GM13976 (cell line): ENCODE measurements at regions not wholly inside any gene's neighbourhood (a gene's known extent, or its start where the extent isn't known, plus 50 kb on each side); places are given as distances from the start of the nearest gene placed in this dataset.
"Not testable (repeated sequence)": the region's sequence is repeated elsewhere in the genome, so short reads cannot be mapped to it uniquely, and the experiment has no call there.

Experiments used
- DNase-seq: peaks from one replicate; pipeline ENCODE4 v3.0.0; 2012; ENCODE audit warnings: low spot score
- in situ Hi-C: fragments of 300-500 bp; cut with MboI; formaldehyde crosslinking; loops from one replicate; pipeline ENCODE4 v1.12.0; 2022; ENCODE audit warnings: low sequenced_read_pairs, mixed read lengths, inconsistent platforms; ENCODE audit not compliant: unreplicated experiment
- TF ChIP-seq, protein P1 (sequence below): IDR thresholded peaks from 2 replicates; pipeline ENCODE4 v1.5.1; 2012; ENCODE audit warnings: borderline replicate concordance, mild to moderate bottlenecking; ENCODE audit not compliant: insufficient read depth; ENCODE audit errors: extremely low read depth, missing control alignments, control extremely low read depth

DNA sequence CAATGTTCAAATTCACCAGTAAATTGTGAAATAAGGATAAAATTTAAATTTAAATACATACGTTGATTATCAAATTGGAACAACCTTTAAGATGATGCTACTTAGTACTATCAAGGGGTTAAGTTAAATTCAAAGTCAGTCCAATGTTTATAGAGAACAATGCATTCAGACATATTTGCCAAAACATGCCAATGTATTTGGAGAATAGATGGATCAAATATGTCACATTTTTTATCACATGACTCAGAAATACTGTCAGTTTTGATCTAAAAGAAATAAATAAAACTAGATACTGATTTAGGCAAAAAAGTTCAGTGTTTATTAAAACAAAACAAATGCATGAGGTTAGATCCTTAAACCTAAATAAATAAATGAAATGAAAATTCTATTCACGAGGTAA, 281.2 kb downstream of the SLITRK5 start:
- in situ Hi-C loops = no loop called here
- no peak for DNase-seq
- TF ChIP-seq, protein P1, sequence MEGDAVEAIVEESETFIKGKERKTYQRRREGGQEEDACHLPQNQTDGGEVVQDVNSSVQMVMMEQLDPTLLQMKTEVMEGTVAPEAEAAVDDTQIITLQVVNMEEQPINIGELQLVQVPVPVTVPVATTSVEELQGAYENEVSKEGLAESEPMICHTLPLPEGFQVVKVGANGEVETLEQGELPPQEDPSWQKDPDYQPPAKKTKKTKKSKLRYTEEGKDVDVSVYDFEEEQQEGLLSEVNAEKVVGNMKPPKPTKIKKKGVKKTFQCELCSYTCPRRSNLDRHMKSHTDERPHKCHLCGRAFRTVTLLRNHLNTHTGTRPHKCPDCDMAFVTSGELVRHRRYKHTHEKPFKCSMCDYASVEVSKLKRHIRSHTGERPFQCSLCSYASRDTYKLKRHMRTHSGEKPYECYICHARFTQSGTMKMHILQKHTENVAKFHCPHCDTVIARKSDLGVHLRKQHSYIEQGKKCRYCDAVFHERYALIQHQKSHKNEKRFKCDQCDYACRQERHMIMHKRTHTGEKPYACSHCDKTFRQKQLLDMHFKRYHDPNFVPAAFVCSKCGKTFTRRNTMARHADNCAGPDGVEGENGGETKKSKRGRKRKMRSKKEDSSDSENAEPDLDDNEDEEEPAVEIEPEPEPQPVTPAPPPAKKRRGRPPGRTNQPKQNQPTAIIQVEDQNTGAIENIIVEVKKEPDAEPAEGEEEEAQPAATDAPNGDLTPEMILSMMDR = no peak

DNA sequence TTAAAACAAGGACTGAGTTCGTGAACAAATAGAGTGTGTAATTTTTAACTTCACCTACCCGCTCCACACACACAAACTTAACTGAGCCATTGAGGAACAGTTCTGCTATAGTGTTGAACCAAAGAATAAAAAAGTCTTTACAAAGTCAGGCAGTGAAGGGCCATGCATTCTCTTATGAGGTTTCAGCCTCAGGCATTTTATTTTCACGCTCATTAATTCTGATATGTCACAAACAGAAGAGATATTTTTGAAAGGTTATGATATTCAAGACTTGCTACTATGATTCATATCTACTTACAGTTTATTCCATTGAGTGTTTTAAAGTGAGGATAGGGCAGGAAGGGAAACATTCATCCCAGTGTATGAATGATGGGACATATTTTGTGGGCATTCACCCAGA, 282.2 kb downstream of the SLITRK5 start:
- in situ Hi-C loops = no loop called here
- TF ChIP-seq, protein P1 = no peak
- DNase-seq = no peak

DNA sequence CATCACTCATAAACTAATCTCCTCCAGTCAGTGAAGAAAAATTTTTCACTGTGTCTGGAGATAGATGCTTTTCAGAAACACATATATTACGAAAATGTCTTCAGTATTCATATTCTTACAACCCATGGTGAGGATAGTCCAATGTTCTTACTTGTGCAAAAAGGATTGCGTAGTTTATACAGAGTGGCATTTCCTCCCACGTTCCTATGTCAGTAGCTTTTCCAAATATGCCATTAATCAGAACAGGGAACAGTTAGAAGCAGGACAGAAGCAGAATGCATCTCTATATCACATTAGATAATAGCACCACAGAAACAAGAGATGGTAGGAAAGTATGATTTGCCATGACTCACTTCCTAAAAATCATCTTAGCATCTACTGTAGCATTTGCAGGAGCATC, 282.9 kb downstream of the SLITRK5 start:
- TF ChIP-seq, protein P1 = no peak
- in situ Hi-C loops = no loop called here
- DNase-seq = no peak

DNA sequence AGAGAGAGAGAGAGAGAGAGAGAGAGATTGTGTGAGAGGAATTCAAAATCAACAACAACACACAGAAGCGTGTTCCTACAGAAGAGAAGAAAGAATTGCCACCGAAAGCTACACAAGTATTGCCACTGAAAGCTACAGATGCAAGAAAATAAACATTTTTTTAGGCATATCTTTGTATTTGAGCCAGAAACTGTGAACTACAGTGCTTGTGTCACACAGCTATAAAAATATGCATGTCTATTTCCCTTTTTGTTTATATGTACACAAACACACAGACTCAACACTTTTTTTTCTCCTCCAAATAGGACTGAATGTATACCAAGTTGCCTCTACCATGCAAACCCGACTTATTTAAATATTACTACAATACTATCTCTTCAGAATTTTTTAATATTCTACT, 290.4 kb downstream of the SLITRK5 start:
- in situ Hi-C loops = no loop called here
- TF ChIP-seq, protein P1 = no peak

DNA sequence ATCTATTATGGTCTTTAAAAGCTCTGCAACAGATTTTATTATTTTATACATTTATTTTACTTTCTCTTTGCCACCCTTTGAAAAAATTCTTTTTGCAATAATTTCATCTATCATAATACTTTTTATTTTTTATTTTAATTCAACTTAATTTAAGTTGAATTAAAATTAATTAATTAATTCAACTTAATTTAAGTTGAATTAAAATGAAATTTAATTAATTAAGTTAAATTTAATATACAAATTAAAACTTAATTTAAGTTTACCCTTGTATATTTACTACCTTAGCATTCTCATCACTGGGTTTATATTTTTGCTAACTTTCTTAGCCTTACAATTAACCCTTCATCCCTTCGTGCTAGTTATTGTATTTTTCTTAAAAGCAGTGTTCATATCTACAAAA, 301.4 kb downstream of the SLITRK5 start:
- TF ChIP-seq, protein P1 = no peak
- DNase-seq = no peak
- in situ Hi-C loops = no loop called here

More for the DNA sequence above, 290.4 kb downstream of the SLITRK5 start:
- no peak for DNase-seq

DNA sequence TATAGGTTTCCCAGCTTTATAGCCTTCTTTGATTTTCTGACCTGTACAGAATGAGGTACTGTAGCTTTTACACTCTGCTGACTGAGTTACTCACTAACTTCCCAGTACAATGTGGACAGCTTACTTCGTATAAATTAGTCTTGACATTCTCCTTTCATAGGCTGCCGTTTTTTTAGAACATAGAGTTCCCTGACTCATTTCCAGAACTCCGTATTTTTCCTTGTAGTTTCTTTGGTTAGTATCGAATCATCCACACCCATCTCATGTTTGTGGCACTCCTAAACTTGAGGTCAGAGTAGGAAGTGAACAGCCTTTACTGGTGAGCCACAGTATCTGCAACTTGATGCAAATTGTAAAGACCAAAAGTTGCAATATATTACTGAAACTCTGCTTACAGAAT, 303.9 kb downstream of the SLITRK5 start:
- TF ChIP-seq, protein P1 = no peak
- in situ Hi-C loops = no loop called here
- no peak for DNase-seq

DNA sequence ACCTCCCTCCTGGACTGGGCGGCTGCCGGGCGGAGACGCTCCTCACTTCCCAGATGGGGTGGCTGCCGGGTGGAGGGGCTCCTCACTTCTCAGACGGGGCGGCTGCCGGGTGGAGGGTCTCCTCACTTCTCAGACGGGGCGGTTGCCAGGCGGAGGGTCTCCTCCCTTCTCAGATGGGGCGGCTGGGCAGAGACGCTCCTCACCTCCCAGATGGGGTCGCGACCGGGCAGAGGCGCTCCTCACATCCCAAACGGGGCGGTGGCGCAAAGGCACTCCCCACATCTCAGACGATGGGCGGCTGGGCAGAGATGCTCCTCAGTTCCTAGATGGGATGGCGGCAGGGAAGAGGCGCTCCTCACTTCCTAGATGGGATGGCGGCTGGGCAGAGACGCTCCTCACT, 305.5 kb downstream of the SLITRK5 start:
- in situ Hi-C loops, DNase-seq: not testable (repeated sequence)
